Stimulated activated CD8-positive, alpha-beta memory T cell treated with anti-CD3 and anti-CD28 coated beads, Interleukin-15, amount 100 ng/mL, for 48 hours (primary cell): ENCODE measurements at regions not wholly inside any gene's neighbourhood (a gene's known extent, or its start where the extent isn't known, plus 50 kb on each side); places are given as distances from the start of the nearest gene placed in this dataset.

Source experiments
- DNase-seq, 2 donors: peaks; one replicate each; pipeline ENCODE4 v3.0.0-alpha.2; 2020; ENCODE audit warnings: low read depth in 2 of 2

- DNase-seq: no peak
Measured at GRCh38 chr11:28412029-28412428, 303.8 kb downstream of the METTL15 start.

GRCh38 chr11:28401446-28401845 lies 293.3 kb downstream of the METTL15 start:
- no peak for DNase-seq

DNA sequence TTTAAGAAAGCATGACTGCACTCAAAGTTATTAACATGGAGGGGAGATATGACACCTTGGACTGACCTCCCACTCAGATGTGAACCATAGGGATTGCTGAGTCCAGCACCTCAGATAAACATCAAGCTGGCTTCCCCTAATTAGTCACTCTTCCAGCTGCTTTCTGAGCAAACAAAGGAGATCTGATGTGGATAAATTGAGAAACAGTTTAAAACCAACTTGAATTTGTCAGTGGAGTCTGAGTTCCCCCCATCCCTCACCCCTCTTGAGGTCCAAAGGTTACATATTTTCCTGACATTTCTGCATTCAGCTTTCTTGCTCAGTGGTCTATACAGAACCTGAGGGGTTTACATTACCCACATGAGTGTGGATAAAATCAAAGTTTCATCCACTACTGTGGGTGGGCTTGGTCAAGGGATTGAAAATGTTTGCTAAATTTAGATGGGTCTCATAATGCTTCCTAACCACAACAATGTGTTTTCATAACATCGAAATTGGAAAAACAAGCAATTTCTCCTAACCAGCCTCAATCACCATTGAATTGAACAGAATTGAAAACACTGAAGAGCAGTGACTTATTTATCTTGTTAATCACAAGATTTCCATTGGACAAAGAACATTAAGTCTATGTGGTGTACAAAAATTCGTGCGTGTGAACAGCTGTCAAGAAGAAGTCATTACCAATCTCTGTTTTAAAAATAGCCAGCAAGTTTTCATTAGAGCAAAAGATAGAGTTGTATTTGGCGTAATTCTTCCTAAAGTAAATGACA lies 292.3 kb downstream of the METTL15 start:
- DNase-seq: no peak

DNA sequence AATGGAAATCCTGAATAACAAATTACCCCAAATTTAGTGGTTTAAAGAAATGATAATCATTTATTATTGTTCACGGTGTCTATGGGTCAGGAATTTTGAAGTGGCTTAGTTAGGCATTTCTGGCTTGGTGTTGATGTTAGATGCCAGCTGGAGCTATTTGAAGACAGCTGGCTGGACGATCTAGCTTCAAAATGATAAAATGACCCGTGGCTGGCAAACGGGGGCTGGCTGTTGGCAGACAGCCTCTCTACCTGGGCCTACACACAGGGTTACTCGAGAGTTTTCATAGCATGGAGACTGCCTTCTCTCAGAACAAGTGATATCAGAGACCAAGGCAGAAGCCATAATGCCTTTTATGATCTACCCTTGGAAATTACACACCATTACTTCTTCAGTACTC lies 285.2 kb downstream of the METTL15 start:
- DNase-seq: no peak

GRCh38 chr11:28384418-28384817 lies 276.2 kb downstream of the METTL15 start:
- DNase-seq: no peak

DNA sequence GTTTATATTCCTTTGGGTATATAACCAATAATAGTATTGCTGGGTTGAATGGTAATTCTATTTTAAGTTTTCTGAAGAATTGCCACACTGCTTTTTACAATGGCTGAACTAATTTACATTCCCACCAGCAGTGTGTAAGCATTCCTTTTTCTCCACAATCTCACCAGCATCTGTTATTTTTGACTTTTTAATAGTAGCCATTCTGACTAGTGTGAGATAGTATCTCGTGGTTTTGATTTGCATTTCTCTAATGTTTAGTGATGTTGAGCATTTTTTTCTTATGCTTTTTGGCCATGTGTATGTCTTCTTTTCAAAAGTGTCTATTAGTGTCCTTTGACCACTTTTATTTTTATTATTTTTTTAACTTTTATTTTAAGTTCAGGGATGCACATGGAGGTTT lies 275.3 kb downstream of the METTL15 start:
- DNase-seq: no peak
